ENCODE measurements at regions not wholly inside any gene's neighbourhood (a gene's known extent, or its start where the extent isn't known, plus 50 kb on each side); places are given as distances from the start of the nearest gene placed in this dataset.

- DNase-seq (ENCODE audit: extremely low spot score, unreplicated experiment), result no peak
- no peak overlapping the region for H3K4me3 Mint-ChIP-seq
- peaks cover 9% of the 10 kb centered on the region for H3K4me1 Mint-ChIP-seq (ENCODE audit: unreplicated experiment)
- H3K27me3 Mint-ChIP-seq, result no peaks in the 10 kb centered on the region
- H3K36me3 Mint-ChIP-seq, result no peaks in the 10 kb centered on the region
- no peak overlapping the region for H3K27ac Mint-ChIP-seq
- H3K9me3 Mint-ChIP-seq, result no peaks in the 10 kb centered on the region
- TF ChIP-seq CTCF (conservative IDR thresholded peaks at IDR 0.05), result no peak
Observed at GRCh38 chr1:222283147-222283768, 264.6 kb downstream of the HHIPL2 start.

- H3K36me3 Mint-ChIP-seq, result no peaks in the 10 kb centered on the region
- TF ChIP-seq CTCF (conservative IDR thresholded peaks at IDR 0.05), result no peak
- peaks cover 2% of the 10 kb centered on the region for H3K27me3 Mint-ChIP-seq
- no peak overlapping the region for H3K27ac Mint-ChIP-seq
- peaks cover 5% of the 10 kb centered on the region for H3K4me1 Mint-ChIP-seq (ENCODE audit: unreplicated experiment)
- no peaks in the 10 kb centered on the region for H3K9me3 Mint-ChIP-seq
- H3K4me3 Mint-ChIP-seq, result no peak overlapping the region
- DNase-seq (ENCODE audit: extremely low spot score, unreplicated experiment), result no peak
Observed at GRCh38 chr1:222279591-222279990, 268.3 kb downstream of the HHIPL2 start.

- Mint-ChIP-seq H3K27ac (no peak overlapping the region), H3K4me1 (ENCODE audit: unreplicated experiment) (peaks cover 4% of the 10 kb centered on the region), H3K4me3 (no peak overlapping the region), H3K9me3 (no peaks in the 10 kb centered on the region), H3K36me3 (no peaks in the 10 kb centered on the region), H3K27me3 (peaks cover 2% of the 10 kb centered on the region)
- DNase-seq (ENCODE audit: extremely low spot score, unreplicated experiment), result no peak
- TF ChIP-seq CTCF (conservative IDR thresholded peaks at IDR 0.05), result no peak
Observed at GRCh38 chr1:222278501-222278900, 269.4 kb downstream of the HHIPL2 start.

GRCh38 chr1:222275729-222276465, 272.0 kb downstream of the HHIPL2 start:
- no peak overlapping the region for H3K27ac Mint-ChIP-seq
- H3K27me3 Mint-ChIP-seq, result peaks cover 2% of the 10 kb centered on the region
- no peak overlapping the region for H3K4me3 Mint-ChIP-seq
- no peaks in the 10 kb centered on the region for H3K36me3 Mint-ChIP-seq
- DNase-seq (ENCODE audit: extremely low spot score, unreplicated experiment), result no peak
- no peaks in the 10 kb centered on the region for H3K9me3 Mint-ChIP-seq
- no peaks in the 10 kb centered on the region for H3K4me1 Mint-ChIP-seq (ENCODE audit: unreplicated experiment)
- TF ChIP-seq CTCF (conservative IDR thresholded peaks at IDR 0.05), result no peak

GRCh38 chr1:222275001-222275728, 272.7 kb downstream of the HHIPL2 start:
- H3K27ac Mint-ChIP-seq, result no peak overlapping the region
- no peaks in the 10 kb centered on the region for H3K9me3 Mint-ChIP-seq
- no peak for TF ChIP-seq CTCF (conservative IDR thresholded peaks at IDR 0.05)
- H3K4me3 Mint-ChIP-seq, result no peak overlapping the region
- peaks cover 2% of the 10 kb centered on the region for H3K27me3 Mint-ChIP-seq
- DNase-seq (ENCODE audit: extremely low spot score, unreplicated experiment), result no peak
- no peaks in the 10 kb centered on the region for H3K36me3 Mint-ChIP-seq
- no peaks in the 10 kb centered on the region for H3K4me1 Mint-ChIP-seq (ENCODE audit: unreplicated experiment)
